HEK293 (cell line): ENCODE measurements at regions not wholly inside any gene's neighbourhood (a gene's known extent, or its start where the extent isn't known, plus 50 kb on each side); places are given as distances from the start of the nearest gene placed in this dataset.

Experiments used
- CTCF ChIP-seq: fragments of 450-650 bp; formaldehyde crosslinking; IDR thresholded peaks from 2 replicates; pipeline ENCODE4 v1.5.1; 2016; ENCODE audit warnings: missing biosample characterization, missing genetic modification characterization
- HOXA7 ChIP-seq: sonication (generic); formaldehyde crosslinking; IDR thresholded peaks from 2 replicates; pipeline ENCODE4 v1.8.1; 2022; ENCODE audit warnings: missing genetic modification reagents, borderline replicate concordance
- PRDM10 ChIP-seq: fragments of 450-650 bp; formaldehyde crosslinking; IDR thresholded peaks from 2 replicates; pipeline ENCODE4 v1.5.1; 2016; ENCODE audit warnings: missing biosample characterization, missing genetic modification characterization
- REST ChIP-seq: fragments of 450-650 bp; formaldehyde crosslinking; IDR thresholded peaks from 2 replicates; pipeline ENCODE4 v1.5.1; 2016; ENCODE audit warnings: missing biosample characterization, missing genetic modification characterization
- SETDB1 ChIP-seq: IDR thresholded peaks from one replicate; pipeline ENCODE4 v1.6.1; 2017; ENCODE audit warnings: mild to moderate bottlenecking, low read length, moderate library complexity, mixed read lengths; ENCODE audit not compliant: insufficient read length
- TRIM28 ChIP-seq: IDR thresholded peaks from 2 replicates; pipeline ENCODE4 v1.6.1; 2011; ENCODE audit warnings: low read length, control low read depth, borderline replicate concordance
- ZNF302 ChIP-seq: fragments of 450-650 bp; formaldehyde crosslinking; IDR thresholded peaks from 2 replicates; pipeline ENCODE4 v1.5.1; 2016; ENCODE audit warnings: missing biosample characterization, missing genetic modification characterization, low read depth
- ZNF510 ChIP-seq: fragments of 450-650 bp; formaldehyde crosslinking; IDR thresholded peaks from 2 replicates; pipeline ENCODE4 v1.5.1; 2018; ENCODE audit warnings: mild to moderate bottlenecking, missing genetic modification characterization, missing biosample characterization; ENCODE audit not compliant: insufficient replicate concordance
- ZNF549 ChIP-seq: fragments of 450-650 bp; IDR thresholded peaks from 2 replicates; pipeline ENCODE4 v1.5.1; 2018; ENCODE audit warnings: missing biosample characterization, missing genetic modification characterization, mild to moderate bottlenecking, inconsistent platforms, moderate library complexity
- ZNF639 ChIP-seq: fragments of 450-650 bp; formaldehyde crosslinking; IDR thresholded peaks from 2 replicates; pipeline ENCODE4 v1.5.1; 2016; ENCODE audit warnings: missing biosample characterization, missing genetic modification characterization
- ZNF677 ChIP-seq: fragments of 450-650 bp; IDR thresholded peaks from 2 replicates; pipeline ENCODE4 v1.5.0; 2018; ENCODE audit warnings: missing biosample characterization, mild to moderate bottlenecking, missing genetic modification characterization, moderate library complexity

- TF ChIP-seq HOXA7 (CRISPR knock-in tag) (no peak), CTCF (no peak), TRIM28 (no peak), ZNF639 (tag by site-specific recombination) (no peak), REST (tag by site-specific recombination) (no peak), ZNF677 (tag by site-specific recombination) (no peak), ZNF510 (no peak), PRDM10 (tag by site-specific recombination) (no peak), SETDB1 (no peak), ZNF302 (no peak), ZNF549 (tag by site-specific recombination) (no peak)
These were observed 185.2 kb downstream of the SHOX2 start for GRCh38 chr3:157920822-157921700.
